Sciatic nerve (tissue), 2 donors: ENCODE measurements at regions not wholly inside any gene's neighbourhood (a gene's known extent, or its start where the extent isn't known, plus 50 kb on each side); places are given as distances from the start of the nearest gene placed in this dataset.
A peak's percentile ranks its signal among the peaks of the same experiment; 100 is the strongest.

Experiments used
- ATAC-seq: fragments of 200-7000 bp; cut with Tn5 transposase; one replicate; pipeline ENCODE4 v1.9.1; 2020; ENCODE audit warnings: mild to moderate bottlenecking, moderate library complexity
- DNase-seq: peaks from one replicate; pipeline ENCODE4 v3.0.0-alpha.2; 2020; ENCODE audit warnings: low spot score
- intact Hi-C: fragments of 100-400 bp; cut with DNase I; formaldehyde crosslinking; loops from one replicate; pipeline ENCODE4 v1.14.2; 2022
- donor health status: DM: no; HTN: no; CAD: no.
- donor health status: DM: no; HTN: no; CAD: no.

- no peak for DNase-seq
- intact Hi-C loops: no loop called here
- no peak for ATAC-seq
These were observed 213.7 kb downstream of the RFC3 start for GRCh38 chr13:34031610-34032009.

- intact Hi-C loops: no loop called here
- DNase-seq (no peak), ATAC-seq (no peak)
These were observed 216.5 kb downstream of the RFC3 start for GRCh38 chr13:34034411-34034810.

DNA sequence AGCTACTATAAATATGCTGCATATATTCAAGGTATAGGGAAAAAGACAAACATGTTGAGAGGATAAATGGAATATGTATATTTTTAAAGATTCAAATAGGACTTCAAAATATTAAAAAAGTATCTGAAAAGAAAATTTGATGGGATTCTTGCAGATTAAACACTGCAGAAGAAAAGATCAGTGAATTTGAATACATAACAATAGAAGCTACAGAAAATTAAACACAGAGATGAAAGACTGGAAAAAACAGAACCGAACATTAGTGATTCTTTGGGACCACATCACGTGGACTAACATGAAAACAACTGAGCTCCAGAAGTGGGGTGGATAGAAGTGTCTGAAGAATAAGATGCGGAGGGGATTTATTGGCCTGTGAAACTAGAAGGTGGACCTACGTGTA is 217.2 kb downstream of the RFC3 start:
- ATAC-seq (no peak), DNase-seq (no peak)
- intact Hi-C loops: no loop called here

DNA sequence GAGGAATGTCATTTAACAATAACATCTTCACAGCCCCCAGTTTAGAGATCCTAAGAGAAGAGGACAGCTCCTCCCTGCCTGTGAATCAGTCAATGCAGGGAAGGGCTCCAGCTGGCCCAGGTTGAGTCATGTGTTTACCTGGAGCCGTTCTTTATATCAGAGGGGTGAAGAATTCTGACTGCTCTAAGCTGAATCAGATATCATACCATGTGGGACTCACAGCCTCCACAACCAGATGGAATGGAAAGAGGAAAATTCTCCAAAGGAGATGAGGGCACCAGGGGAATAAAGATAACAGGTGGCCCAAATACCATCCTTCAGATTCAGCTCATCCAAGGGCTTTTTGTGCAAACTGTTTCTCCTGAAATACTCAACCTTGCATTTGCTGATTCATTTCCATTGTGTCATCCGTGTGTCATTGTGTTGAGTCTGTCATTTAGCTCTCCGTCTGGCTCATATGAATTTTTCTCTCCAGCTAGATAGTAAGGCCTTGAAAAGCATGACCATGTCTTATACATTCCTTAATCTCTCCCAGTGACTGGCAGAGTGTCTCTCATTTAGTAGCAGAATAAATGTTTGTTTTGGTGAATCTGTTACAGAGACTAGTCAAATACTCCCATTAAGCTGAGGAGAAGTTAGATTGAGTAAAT is 217.9 kb downstream of the RFC3 start:
- DNase-seq: no peak
- no peak for ATAC-seq
- intact Hi-C loops: no loop called here

DNA sequence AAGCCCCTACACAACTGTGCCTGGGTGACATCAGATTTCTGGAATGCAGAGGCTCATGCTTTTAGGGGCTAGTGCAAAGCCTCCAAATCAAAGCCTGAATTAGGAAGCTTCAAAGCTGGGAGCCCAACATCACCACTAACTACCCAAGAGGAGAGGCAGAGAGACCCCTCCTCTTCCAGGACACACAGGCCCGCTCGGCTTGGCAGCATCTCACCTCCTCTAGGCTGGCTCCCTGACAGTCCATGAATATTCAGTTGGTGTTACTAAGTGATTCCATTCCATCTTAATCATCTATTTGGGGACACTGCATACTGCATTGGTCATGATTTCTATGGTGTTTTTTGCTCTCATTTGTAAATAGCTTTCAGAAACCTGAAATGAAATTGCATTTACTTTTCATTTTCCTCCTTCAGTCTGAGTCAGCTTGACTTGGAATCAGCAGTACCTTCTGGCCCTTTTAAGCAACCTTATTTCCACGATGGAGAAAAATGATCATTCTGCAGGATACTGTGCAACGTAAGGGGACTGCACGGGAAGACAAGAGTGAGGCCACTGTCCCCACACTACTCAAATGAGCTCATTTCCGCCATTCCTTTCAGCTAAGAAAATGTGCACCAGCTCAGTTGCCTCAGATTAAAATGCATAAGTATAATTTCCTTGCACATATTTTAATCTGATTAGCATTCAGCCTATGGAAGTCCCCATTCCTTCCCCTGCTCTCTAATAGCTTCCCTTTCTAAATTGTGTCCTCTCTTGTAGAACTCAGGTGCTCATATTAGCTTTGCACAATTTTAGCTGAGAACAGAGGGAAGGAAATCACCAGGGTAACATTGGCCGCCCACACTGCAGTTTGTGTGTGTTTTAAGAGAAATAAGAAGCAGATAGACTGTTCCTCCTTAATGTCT is 219.9 kb downstream of the RFC3 start:
- ATAC-seq (peak; percentile 56), DNase-seq (no peak)
- intact Hi-C loops: no loop called here

- intact Hi-C loops: no loop called here
- DNase-seq: no peak
- ATAC-seq: no peak
These were observed 220.7 kb downstream of the RFC3 start for GRCh38 chr13:34038541-34039068.

GRCh38 chr13:34039678-34040077 is 221.7 kb downstream of the RFC3 start:
- no peak for ATAC-seq
- intact Hi-C loops: no loop called here
- no peak for DNase-seq

DNA sequence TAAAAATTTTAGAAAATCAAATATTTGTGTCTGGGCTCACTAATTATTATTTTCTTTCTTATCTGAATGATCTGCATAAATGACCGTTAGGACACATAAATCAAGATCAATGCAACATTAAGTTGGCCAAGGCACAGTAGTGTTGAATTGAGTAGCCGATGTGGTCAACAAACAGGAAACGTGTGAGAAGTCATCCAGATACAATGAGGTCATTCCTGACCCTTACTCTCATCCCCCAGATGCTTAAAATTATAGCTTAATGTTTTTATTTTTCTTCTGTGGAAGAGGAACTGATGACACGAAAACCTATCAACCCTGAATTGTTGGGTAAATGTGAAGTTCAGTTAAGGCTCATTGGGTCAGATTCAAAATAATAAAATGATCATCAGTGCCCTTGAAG is 222.9 kb downstream of the RFC3 start:
- ATAC-seq: no peak
- no peak for DNase-seq
- intact Hi-C loops: no loop called here

DNA sequence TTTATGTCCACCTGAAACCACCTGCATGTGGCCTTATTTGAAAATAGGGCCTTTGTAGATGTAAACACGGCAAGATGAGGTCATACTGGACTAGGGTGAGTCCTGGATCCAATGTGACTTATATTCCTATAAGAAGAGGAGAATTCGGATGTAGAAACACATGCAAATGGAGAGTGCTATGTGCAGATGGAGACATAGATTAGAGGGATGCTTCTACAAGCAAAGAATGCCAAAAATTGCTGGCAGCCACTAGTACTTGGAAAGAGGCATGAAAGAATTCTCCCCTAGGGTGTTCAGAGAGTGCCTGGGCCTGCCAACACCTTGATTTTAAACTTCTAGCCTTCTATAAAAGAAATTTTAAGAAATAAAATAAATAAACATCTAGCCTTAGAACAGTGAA is 226.1 kb downstream of the RFC3 start:
- DNase-seq (no peak), ATAC-seq (no peak)
- intact Hi-C loops: no loop called here

DNA sequence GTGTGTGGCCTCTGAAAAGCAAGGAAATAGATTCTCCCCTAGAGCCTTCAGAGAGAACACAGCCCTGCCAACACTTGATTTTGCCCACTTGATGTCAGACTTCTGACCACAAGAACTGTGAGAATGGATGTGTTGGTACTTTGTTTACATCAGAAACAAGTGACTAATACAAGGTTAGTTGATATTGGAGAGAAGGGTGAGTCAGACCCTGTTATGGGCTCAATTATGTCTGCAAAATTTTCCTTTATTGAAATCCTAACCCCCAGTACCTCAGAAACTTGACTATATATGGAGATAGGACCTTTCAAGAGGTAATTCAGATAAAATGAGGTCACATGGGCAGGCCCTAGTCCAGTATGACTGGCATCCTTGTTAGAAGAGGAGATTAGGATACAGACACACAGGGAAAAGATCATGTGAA is 226.7 kb downstream of the RFC3 start:
- ATAC-seq: no peak
- intact Hi-C loops: no loop called here
- no peak for DNase-seq

DNA sequence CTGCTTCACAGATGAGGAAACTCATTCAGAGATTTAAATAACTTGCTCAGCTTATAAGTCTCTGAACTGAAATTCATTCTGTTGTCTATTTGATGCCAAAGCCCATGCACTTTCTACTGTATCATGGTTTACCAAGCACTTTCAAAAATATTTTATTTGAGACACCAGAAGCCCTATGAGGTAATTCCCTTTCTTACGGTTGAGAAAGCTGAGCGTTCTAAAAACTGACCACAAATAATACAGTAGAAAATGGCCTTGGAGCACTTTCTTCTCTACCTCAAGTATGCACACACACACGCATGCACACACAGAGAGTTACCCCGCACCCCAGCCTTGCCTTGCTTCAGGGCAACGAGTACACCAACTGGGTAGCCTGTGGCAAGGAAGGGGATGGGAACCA is 228.5 kb downstream of the RFC3 start:
- intact Hi-C loops: no loop called here
- DNase-seq (no peak), ATAC-seq (no peak)

DNA sequence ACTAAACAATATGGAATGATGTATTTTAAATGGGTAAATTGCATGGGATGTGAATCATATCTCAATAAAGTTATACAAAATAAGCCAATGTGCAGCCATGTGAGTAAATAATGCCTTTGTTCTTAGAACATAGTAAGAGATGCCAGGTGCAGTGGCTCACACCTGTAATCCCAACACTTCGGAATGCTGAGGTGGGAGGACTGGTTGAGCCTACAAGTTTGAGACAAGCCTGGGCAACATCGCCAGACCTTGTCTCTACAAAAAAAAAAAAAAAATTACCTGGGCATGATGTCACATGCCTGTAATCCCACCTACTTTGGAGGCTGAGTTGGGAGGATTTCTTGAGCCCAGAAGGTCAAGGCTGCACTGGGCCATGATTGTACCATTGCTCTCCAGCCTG is 230.7 kb downstream of the RFC3 start:
- intact Hi-C loops: no loop called here
- no peak for DNase-seq
- ATAC-seq: no peak

GRCh38 chr13:34056733-34057258 is 238.8 kb downstream of the RFC3 start:
- ATAC-seq: no peak
- intact Hi-C loops: no loop called here

GRCh38 chr13:34064456-34065205 is 246.7 kb downstream of the RFC3 start:
- no peak for ATAC-seq
- no peak for DNase-seq
- intact Hi-C loops: no loop called here

More at GRCh38 chr13:34056733-34057258, 238.8 kb downstream of the RFC3 start:
- DNase-seq: no peak

DNA sequence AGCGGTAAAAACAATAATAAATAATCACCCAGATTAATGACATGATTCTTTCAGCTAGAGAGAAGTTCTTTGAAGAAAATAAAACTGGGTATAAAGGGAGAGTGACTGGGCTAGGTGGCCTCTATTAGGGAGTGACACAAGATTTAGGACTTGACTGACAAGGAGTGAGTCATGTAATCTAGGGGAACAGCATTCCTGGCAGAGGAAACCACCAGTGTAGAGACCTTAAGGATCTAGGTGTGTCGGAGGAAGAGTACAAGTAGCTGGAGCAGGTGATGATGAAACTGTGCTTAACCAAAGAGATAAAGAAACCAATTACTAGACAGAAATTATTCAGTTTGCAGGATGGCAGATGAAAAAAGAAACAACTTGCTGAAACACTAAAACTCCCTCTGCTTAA is 248.0 kb downstream of the RFC3 start:
- DNase-seq: no peak
- intact Hi-C loops: no loop called here
- no peak for ATAC-seq

- ATAC-seq (no peak), DNase-seq (no peak)
- intact Hi-C loops: no loop called here
These were observed 248.4 kb downstream of the RFC3 start for GRCh38 chr13:34066344-34066743.

GRCh38 chr13:34070006-34070405 is 252.1 kb downstream of the RFC3 start:
- no peak for DNase-seq
- no peak for ATAC-seq
- intact Hi-C loops: no loop called here

GRCh38 chr13:34070544-34071303 is 252.8 kb downstream of the RFC3 start:
- intact Hi-C loops: no loop called here
- no peak for DNase-seq
- ATAC-seq: no peak

DNA sequence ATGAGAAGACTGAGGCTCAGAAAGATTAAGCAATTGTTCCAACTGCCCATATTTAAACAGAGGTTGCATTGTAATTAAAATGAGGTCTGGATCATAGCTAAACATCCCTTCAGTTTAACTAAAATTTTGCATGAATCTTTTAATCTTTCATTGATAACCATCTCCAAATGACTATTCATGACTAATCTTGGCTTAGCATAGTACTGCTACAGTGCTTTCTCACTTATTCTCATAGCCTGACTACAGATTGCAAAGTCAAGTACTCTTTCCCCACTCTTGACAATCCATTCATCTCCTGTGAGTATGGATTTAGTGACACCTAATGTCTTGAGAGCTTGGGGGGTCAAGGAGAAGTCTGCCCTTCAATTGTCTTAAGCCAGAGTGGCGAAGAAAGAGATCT is 258.4 kb downstream of the RFC3 start:
- ATAC-seq: peak; percentile 34
- DNase-seq: no peak
- intact Hi-C loops: no loop called here
